ENCODE measurements at regions not wholly inside any gene's neighbourhood (a gene's known extent, or its start where the extent isn't known, plus 50 kb on each side); places are given as distances from the start of the nearest gene placed in this dataset.
"Not testable (repeated sequence)": the region's sequence is repeated elsewhere in the genome, so short reads cannot be mapped to it uniquely, and the experiment has no call there.

- DNase-seq (ENCODE audit: low spot score), result no peak
Observed at GRCh38 chr5:50898966-50899365, 232.5 kb downstream of the PARP8 start.

GRCh38 chr5:50900952-50901510, 234.6 kb downstream of the PARP8 start:
- DNase-seq (ENCODE audit: low spot score), result no peak

- DNase-seq (ENCODE audit: low spot score), result no peak
Observed at GRCh38 chr5:50903651-50904050, 237.2 kb downstream of the PARP8 start.

GRCh38 chr5:50905996-50906570, 239.6 kb downstream of the PARP8 start:
- no peak for DNase-seq (ENCODE audit: low spot score)

- not testable (repeated sequence) for DNase-seq (ENCODE audit: low spot score)
Observed at GRCh38 chr5:50920160-50920559, 253.7 kb downstream of the PARP8 start.

- DNase-seq (ENCODE audit: low spot score), result no peak
Observed at GRCh38 chr5:50921366-50922133, 255.1 kb downstream of the PARP8 start.

GRCh38 chr5:50922134-50922941, 255.9 kb downstream of the PARP8 start:
- DNase-seq (ENCODE audit: low spot score), result not testable (repeated sequence)

GRCh38 chr5:50922942-50923767, 256.7 kb downstream of the PARP8 start:
- DNase-seq (ENCODE audit: low spot score), result no peak

- no peak for DNase-seq (ENCODE audit: low spot score)
Observed at GRCh38 chr5:50923768-50924494, 257.5 kb downstream of the PARP8 start.

GRCh38 chr5:50927953-50928352, 261.5 kb downstream of the PARP8 start:
- DNase-seq (ENCODE audit: low spot score), result no peak

GRCh38 chr5:50929174-50929573, 262.7 kb downstream of the PARP8 start:
- DNase-seq (ENCODE audit: low spot score), result no peak

- no peak for DNase-seq (ENCODE audit: low spot score)
Observed at GRCh38 chr5:50934343-50934742, 267.9 kb downstream of the PARP8 start.

GRCh38 chr5:50945139-50945538, 278.7 kb downstream of the PARP8 start:
- DNase-seq (ENCODE audit: low spot score), result no peak

GRCh38 chr5:50947906-50948683, 281.7 kb downstream of the PARP8 start:
- no peak for DNase-seq (ENCODE audit: low spot score)

GRCh38 chr5:50953290-50953689, 286.9 kb downstream of the PARP8 start:
- DNase-seq (ENCODE audit: low spot score), result no peak

- DNase-seq (ENCODE audit: low spot score), result peak; percentile 32
Observed at GRCh38 chr5:50958852-50959457, 292.5 kb downstream of the PARP8 start.

GRCh38 chr5:50962934-50963872, 296.8 kb downstream of the PARP8 start:
- peak; percentile 84 for DNase-seq (ENCODE audit: low spot score)

GRCh38 chr5:50963971-50964745, 297.7 kb downstream of the PARP8 start:
- peak; percentile 34 for DNase-seq (ENCODE audit: low spot score)

All from D341Med (cell line).